ENCODE measurements at regions not wholly inside any gene's neighbourhood (a gene's known extent, or its start where the extent isn't known, plus 50 kb on each side); places are given as distances from the start of the nearest gene placed in this dataset.

DNA sequence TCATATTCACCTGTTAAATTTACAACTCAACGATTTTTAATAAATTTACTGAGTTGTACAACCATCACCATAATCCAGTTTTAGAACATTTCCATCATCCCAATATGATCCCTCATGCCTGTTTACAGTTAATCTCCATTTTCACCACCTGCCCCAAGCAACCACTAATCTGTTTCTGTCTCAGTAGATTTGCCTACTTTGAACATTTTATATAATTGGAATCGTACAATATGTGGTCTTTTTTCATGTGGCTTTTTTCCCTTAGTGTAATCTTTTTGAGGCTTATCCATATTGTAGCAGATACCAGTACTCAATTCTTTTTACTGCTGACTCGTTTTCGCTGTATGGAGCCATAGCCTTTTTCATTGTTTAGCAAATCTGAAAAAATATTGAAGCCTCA, 123.3 kb upstream of the STT3B start:
- TF ChIP-seq EP300 (IDR thresholded peaks at IDR 0.05) = no peak
- TF ChIP-seq CTCF (IDR thresholded peaks at IDR 0.05) = no peak
